AG09309 (cell line): ENCODE measurements at regions not wholly inside any gene's neighbourhood (a gene's known extent, or its start where the extent isn't known, plus 50 kb on each side); places are given as distances from the start of the nearest gene placed in this dataset.

Experiments used
- DNase-seq: peaks from one replicate; pipeline ENCODE4 v3.0.0-alpha.2; 2010; ENCODE audit warnings: low read depth
- H3K4me3 ChIP-seq: 2 replicates; pipeline ENCODE4 v1.5.1; 2011; ENCODE audit warnings: mild to moderate bottlenecking, low read depth, low read length, moderate library complexity; ENCODE audit not compliant: control insufficient read depth
- CTCF ChIP-seq: IDR thresholded peaks from 2 replicates; pipeline ENCODE4 v1.5.1; 2011; ENCODE audit warnings: mild to moderate bottlenecking, low read depth, low read length, inconsistent platforms; ENCODE audit not compliant: insufficient read depth, control insufficient read depth; ENCODE audit errors: missing control alignments

GRCh38 chr4:74658116-74658515 lies 136.2 kb downstream of the BTC start:
- H3K4me3 ChIP-seq = no peak overlapping the region
- DNase-seq = no peak
- TF ChIP-seq CTCF = no peak

GRCh38 chr4:74659576-74660411 lies 134.5 kb downstream of the BTC start:
- peak; percentile 98 for DNase-seq
- TF ChIP-seq CTCF = no peak
- H3K4me3 ChIP-seq = no peak overlapping the region

- no peak overlapping the region for H3K4me3 ChIP-seq
- no peak for TF ChIP-seq CTCF
- no peak for DNase-seq
Measured at GRCh38 chr4:74660866-74661265, 133.5 kb downstream of the BTC start.

- DNase-seq = no peak
- no peak overlapping the region for H3K4me3 ChIP-seq
- TF ChIP-seq CTCF = no peak
Measured at GRCh38 chr4:74661427-74662201, 132.7 kb downstream of the BTC start.

- no peak for DNase-seq
- TF ChIP-seq CTCF = no peak
- no peak overlapping the region for H3K4me3 ChIP-seq
Measured at GRCh38 chr4:74663631-74664030, 130.7 kb downstream of the BTC start.

GRCh38 chr4:74665346-74665745 lies 129.0 kb downstream of the BTC start:
- no peak overlapping the region for H3K4me3 ChIP-seq
- no peak for TF ChIP-seq CTCF
- DNase-seq = no peak
